Loucy (cell line): ENCODE measurements at regions not wholly inside any gene's neighbourhood (a gene's known extent, or its start where the extent isn't known, plus 50 kb on each side); places are given as distances from the start of the nearest gene placed in this dataset.

ENCODE experiments used
- CTCF ChIP-seq: fragments of 200-600 bp; sonication (generic); conservative IDR thresholded peaks from 2 replicates; pipeline ENCODE4 v1.5.1; 2014; ENCODE audit warnings: mild to moderate bottlenecking, antibody characterized with exemption, low read length
- EZH2phosphoT487 ChIP-seq: fragments of 200-600 bp; IDR thresholded peaks from 2 replicates; pipeline ENCODE4 v1.6.1; 2018; ENCODE audit warnings: antibody characterized with exemption, mild to moderate bottlenecking, moderate library complexity, borderline replicate concordance

GRCh38 chr7:95674101-95674500 lies 77.8 kb upstream of the PDK4 start:
- TF ChIP-seq CTCF (no peak), EZH2phosphoT487 (no peak)
